GM12892 (cell line): ENCODE measurements at regions not wholly inside any gene's neighbourhood (a gene's known extent, or its start where the extent isn't known, plus 50 kb on each side); places are given as distances from the start of the nearest gene placed in this dataset.

Source experiments
- DNase-seq: peaks from one replicate; pipeline ENCODE4 v3.0.0; 2011; ENCODE audit not compliant: insufficient read length
- FAIRE-seq: peaks from 2 replicates; lab custom pipeline; 2011; peaks lifted over from hg19 to GRCh38; lab: Jason Lieb, UNC
- POLR2A ChIP-seq: IDR thresholded peaks from 2 replicates; pipeline ENCODE4 v1.6.1; 2011; ENCODE audit warnings: low read depth, low read length, control low read depth
- POLR2AphosphoS5 ChIP-seq: IDR thresholded peaks from 2 replicates; pipeline ENCODE4 v1.6.1; 2011; ENCODE audit warnings: low read depth, low read length, control low read depth
- TAF1 ChIP-seq: IDR thresholded peaks from 2 replicates; pipeline ENCODE4 v1.6.1; 2011; ENCODE audit warnings: low read depth, mild to moderate bottlenecking, control low read depth, low read length, borderline replicate concordance

DNA sequence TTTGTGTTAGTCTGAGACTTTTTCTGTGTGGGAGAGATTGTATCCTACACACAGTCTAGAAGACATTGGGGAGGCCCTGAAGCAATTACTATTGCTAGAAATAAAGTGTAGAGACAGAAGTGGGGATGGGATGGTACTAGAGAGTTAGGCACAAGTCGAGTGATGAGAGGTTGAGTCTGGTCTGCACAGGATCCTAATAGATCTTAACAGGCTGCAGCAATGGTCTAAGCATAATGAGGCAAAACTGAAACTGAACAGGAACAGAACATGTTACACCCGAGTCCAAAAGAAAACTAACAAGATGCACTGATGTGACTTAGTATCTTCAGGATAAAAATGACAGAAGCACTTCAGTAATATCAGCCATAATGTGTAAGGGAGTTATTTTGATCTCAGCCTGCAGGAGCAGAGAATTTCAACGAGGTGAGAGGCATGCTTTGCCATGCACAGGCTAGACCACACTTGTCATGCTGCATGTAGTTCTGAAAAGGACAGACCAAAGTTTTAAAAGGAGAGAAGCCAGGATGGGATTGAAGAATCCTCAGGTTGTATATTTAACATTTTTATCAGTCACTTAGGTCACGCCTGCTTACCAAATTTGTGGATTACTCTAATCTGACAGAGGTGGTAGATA lies 205.8 kb upstream of the BOD1L1 start:
- FAIRE-seq (no peak), DNase-seq (no peak)
- TF ChIP-seq POLR2A (no peak), POLR2AphosphoS5 (no peak), TAF1 (no peak)

DNA sequence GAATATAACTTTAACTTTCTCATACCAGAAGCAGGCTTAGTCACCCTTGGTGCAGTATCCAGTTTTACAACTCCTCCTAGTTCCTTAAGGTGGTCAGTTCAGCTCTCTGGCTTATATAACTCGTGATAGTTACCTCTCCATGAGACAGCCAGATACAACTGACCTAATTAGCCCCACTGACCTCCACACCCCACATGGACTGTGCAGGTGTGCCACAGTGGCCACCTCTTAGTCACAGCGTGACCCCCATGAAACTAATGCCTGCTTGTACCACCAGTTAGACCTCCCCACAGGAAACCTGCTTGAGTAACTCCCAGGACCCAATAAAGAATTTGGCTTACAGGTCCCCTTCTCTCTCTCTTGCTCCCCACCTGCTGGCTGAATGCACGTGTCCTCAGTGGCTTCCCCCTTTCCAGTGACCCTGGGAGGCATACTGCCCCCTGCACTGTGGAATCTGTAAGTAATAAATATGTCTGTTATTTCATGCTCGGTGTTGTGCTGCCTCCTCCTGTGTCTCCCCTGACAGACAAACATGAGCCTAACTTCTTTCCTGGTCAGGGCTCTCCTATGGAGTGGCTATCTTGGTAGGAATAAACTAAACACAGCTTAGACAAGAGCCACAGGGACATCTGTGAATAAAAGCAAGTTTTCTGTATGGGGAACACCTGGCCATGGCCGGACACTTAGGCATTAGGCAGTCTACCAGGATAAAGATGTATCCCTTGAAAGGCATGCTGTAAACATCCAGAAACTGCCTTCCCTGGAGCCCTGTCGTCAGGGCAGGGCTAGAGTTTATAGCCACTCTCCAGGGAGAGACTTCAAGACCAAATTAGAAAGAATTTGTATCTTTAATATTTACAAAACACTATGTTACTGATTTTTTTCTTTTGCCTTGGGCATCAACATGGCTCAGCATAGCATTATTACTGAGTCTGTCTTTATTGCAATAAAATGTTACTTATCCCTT lies 209.7 kb upstream of the BOD1L1 start:
- DNase-seq, result no peak
- no peak for TF ChIP-seq TAF1
- TF ChIP-seq POLR2AphosphoS5, result no peak
- TF ChIP-seq POLR2A, result no peak
- FAIRE-seq, result no peak

DNA sequence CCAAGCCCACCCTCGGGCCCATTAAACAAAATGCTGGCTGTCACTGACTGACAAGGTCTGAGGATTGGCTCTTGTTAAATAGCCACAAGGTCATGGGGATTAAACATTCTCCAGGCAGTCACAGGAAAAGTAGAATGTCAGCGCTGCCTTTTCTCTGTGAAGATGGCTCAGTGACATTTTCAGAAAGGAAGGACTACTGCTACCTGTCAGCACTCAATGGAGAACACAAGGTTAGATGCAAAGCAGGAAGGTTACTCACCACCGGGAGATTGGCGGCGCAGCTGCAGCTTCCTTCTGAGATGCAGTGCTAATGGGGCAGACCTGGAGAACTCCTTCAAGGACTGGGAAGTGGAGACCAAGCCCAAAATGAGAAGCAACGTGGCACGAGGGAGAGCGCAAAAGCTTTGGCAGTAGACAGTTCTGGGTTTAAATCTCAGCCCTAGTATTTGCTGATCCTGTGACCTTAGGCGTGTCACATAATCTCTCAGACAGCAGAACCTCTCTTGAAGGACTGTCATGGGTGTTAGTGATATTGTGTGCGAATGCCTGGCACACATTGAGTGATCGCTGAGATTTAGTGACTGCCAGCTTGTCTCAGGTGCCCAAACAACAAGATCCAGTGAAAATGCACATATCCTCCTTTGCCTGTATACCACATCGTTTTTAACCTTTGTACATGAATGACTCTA lies 213.1 kb upstream of the BOD1L1 start:
- no peak for DNase-seq
- no peak for TF ChIP-seq POLR2A
- TF ChIP-seq TAF1, result no peak
- no peak for TF ChIP-seq POLR2AphosphoS5
- FAIRE-seq, result no peak

DNA sequence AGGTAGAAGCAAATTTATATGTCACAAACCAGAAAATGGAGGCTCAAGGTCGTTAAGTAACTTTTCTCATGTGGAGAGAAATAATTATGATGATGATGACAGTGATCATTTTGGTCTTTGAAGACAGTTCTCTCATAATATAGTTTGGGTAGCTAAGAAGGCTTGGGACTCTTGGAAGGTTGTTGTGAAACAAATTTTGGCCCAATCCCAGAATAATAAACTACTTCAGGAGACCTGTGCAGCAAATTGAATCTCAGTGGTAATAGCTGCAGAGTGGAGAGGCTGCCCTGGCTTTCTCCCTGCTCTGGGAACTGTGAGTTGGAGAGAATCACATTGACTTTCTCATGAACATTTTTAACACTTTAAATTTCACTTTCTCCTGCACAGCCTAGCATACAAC lies 217.2 kb upstream of the BOD1L1 start:
- TF ChIP-seq TAF1 (no peak), POLR2AphosphoS5 (no peak), POLR2A (no peak)
- FAIRE-seq (no peak), DNase-seq (no peak)

DNA sequence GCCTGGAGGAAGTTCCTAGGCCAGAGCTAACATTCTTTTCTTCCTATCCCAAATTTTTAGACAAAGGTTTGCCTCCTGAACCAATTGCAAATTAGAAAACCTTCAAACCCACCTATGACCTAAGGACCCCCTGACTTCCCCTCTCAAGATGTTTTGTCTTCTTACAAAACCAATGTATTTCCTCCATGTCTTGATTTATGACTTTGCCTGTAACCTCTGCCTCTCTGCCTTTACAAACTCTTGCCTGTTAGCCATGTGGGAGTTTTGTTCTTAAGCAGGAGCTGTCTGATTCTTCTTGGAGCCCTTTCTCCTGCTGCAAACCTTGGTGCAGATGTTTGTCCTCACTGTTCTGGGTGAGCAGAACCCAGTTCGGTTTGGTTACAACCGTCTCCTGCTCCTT lies 222.3 kb upstream of the BOD1L1 start:
- DNase-seq, result no peak
- no peak for FAIRE-seq
- TF ChIP-seq POLR2A (no peak), TAF1 (no peak), POLR2AphosphoS5 (no peak)

DNA sequence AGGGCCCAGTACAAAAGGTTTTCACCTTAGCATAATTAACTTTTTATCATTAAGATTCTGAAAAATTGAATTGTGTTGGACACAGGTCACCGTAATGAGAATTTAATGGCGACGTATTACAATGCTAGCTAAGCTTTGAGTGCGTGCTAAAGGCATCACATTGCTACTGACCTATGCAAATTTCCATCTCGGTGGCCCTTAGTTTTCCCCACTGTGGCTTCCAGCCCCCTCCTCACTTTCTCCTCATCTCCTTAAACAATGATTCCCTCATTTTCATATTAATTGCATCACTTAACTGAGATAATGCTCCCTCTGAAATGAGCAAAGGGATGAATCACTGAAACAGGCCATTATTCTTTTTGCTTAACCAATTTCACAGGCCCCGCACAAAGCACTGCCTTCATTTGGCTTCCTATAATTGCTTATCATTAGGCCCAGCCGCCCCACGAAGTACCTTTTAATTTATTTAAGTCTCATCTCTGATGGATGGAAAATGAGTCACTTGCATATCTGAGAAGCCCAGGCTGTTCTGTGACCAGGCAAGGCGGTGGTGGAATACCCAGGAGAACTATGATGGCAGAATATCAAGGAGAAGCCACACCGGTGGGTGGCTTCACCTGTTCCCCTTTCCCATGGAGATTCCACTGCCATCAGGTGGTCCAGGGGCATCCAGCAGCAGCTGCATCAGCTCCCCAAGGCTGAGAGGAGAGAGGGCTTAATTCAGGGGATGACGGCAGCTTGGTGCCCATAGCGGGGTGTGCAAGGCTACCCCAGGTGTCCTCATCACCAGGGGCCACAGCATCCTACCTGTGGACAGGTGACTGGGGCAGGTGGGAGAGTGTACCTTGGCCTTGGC lies 223.8 kb upstream of the BOD1L1 start:
- DNase-seq (no peak), FAIRE-seq (no peak)
- TF ChIP-seq POLR2AphosphoS5, result no peak
- TF ChIP-seq POLR2A, result no peak
- no peak for TF ChIP-seq TAF1

DNA sequence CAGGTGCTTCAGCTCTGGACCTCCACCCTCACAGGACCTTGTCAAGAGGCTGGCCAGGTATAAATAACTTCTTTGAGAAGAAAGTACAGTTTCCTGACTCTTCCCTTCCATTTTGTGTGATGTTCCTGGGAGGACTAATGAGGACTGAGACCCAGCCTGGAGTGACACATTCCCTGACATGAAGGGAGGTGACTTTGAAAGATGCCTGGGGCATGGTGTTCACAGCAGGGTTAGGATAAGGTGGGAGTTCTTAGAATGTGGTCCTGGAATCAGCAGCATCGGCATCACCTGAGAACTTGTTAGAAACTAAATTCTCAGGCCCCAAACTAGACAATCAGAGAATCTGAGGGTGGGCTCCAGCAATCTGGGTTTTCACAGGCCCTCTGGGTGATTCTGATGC lies 224.9 kb upstream of the BOD1L1 start:
- TF ChIP-seq POLR2A (no peak), POLR2AphosphoS5 (no peak), TAF1 (no peak)
- DNase-seq (no peak), FAIRE-seq (no peak)

DNA sequence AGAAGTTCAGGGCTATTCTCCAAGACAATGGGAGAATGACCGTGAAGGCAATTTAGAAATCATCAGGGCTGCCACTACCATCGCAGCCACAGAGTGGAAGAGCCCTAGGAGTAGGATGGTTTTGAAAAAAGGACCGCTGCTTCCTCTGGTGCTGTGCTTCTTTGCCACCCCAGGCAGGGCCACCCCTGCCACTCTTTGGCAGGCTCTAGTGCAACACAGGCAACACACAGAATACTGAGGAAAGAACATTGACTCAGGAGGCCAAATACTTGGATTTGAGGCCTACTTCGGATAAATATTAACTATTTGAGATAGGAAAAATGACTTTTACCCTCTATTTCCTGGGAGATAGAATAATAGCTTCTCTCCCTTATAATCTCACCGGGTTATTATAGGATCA lies 228.9 kb upstream of the BOD1L1 start:
- no peak for TF ChIP-seq POLR2AphosphoS5
- no peak for TF ChIP-seq TAF1
- no peak for TF ChIP-seq POLR2A
- no peak for FAIRE-seq

DNA sequence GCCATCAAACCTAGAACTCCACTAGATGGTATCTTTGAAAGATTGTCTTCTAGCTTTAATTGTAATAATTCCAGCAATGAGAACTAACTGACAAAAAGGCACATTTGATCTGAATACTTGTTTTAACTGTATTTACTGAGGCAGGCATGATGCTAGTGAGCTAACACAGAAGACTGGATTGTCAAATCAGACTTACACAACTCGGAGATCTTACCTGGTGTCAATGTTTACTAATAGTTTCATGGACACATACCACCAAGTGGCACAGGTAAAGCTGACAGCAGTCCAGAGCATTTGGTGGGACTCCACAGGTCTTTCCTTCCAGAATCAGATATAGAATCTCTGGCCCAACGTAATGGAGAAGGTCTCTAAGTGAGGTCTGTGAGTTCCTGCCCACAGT lies 229.9 kb upstream of the BOD1L1 start:
- no peak for DNase-seq
- no peak for TF ChIP-seq POLR2A
- no peak for TF ChIP-seq TAF1
- TF ChIP-seq POLR2AphosphoS5, result no peak
- no peak for FAIRE-seq

More for the DNA sequence above, 228.9 kb upstream of the BOD1L1 start:
- no peak for DNase-seq

DNA sequence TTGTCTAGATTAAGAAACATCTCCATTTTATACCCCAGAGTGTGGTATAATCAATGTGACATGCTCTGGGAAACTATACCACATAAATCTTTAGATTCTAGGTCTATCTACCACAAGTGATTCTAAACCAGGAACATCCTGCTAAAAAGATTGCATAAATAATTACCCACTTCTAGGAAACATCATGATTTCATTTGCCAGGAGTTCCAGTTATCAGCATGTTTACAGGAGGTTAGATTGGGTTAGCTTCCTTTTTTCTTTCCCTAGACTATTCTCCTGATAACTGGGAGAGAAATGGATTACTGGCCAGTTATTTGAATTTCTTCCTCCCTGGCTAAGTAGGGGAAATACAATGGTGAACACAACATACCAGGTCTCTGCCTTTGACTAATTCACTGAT lies 230.3 kb upstream of the BOD1L1 start:
- FAIRE-seq (no peak), DNase-seq (no peak)
- TF ChIP-seq TAF1 (no peak), POLR2A (no peak), POLR2AphosphoS5 (no peak)

DNA sequence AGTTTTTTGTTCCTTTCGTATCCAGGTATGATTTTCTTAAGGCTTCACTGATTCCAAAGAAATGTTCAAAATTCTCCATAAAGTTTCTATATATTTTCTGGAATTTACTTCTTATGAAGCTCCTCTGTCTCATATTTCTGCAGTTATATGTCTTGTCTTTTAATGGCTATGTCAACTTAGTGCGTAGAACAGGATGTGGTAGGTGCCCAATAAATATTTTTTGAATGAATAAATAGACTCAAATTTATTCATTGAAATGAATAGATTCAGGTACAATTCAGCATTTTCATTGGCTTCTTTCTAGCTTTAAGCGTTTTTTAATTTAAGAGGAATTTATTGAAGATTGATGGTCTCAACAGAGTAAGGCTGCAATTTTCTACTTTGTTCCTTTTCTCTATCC lies 231.9 kb upstream of the BOD1L1 start:
- FAIRE-seq (no peak), DNase-seq (no peak)
- TF ChIP-seq POLR2AphosphoS5, result no peak
- TF ChIP-seq POLR2A, result no peak
- TF ChIP-seq TAF1, result no peak

DNA sequence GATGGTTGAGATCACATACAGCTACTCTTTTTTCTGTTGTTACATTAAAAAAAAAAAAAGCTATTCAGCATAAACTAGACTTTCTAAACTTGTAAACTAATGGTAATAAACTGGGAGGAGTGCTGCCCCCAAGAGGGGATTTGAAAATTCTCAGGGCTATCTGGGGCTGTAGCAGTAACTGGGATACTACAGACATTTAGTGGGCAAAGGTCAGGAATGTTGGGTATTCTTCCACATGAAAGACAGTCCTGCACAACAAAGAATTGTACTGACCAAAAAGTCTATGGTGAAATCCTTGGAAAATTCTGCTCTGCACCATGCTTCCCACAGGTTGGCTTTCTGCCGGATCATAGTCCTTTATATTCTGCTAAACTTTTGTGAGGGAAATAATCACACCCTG lies 232.6 kb upstream of the BOD1L1 start:
- FAIRE-seq (no peak), DNase-seq (no peak)

More for the DNA sequence above, 232.6 kb upstream of the BOD1L1 start:
- TF ChIP-seq POLR2A, result no peak
- TF ChIP-seq TAF1, result no peak
- TF ChIP-seq POLR2AphosphoS5, result no peak
